Activated naive CD4-positive, alpha-beta T cell treated with anti-CD3 and anti-CD28 coated beads, Interleukin-2, amount 50 U/mL, for 24 hours (primary cell): ENCODE measurements at regions not wholly inside any gene's neighbourhood (a gene's known extent, or its start where the extent isn't known, plus 50 kb on each side); places are given as distances from the start of the nearest gene placed in this dataset.

Source experiments
- H3K27ac Mint-ChIP-seq: one replicate; pipeline ENCODE4 v1.8.0; 2021; ENCODE audit warnings: mild to moderate bottlenecking, mixed read lengths
- H3K27me3 Mint-ChIP-seq: one replicate; pipeline ENCODE4 v1.8.0; 2021; ENCODE audit warnings: mixed read lengths
- H3K36me3 Mint-ChIP-seq: one replicate; pipeline ENCODE4 v1.8.0; 2021; ENCODE audit warnings: mixed read lengths
- H3K4me1 Mint-ChIP-seq: one replicate; pipeline ENCODE4 v1.8.0; 2021; ENCODE audit warnings: mixed read lengths
- H3K4me3 Mint-ChIP-seq: one replicate; pipeline ENCODE4 v1.8.0; 2021; ENCODE audit warnings: mild to moderate bottlenecking, mixed read lengths
- H3K9me3 Mint-ChIP-seq: one replicate; pipeline ENCODE4 v1.8.0; 2021; ENCODE audit warnings: mixed read lengths

DNA sequence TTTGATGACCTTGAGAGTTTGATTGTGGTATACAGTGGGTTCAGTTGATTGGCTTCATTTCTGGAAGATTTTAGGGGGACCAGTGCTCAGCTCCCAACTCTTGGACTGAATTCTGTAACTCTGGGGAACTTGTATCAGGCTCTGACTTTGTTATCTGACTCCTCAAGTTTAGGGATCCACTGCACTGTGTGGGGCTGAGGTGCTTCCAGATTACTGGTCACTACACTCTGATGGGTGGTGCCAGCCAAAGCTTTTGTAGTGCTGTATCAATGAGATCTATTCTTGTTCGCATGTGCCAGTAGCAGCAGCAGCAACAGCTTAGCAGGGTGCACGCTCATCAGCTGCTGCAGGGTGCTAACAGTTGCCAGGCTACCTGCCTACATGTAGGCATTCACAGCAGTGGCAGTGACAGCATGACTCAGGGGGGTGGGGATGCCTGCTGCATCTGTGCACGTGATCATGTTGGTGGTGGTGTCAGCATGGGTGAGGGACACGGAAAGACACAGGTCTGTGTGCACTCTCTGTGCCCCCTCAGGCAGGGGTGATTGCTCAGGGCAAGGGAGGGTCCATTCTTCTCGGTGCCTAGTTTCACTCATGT lies 438.8 kb upstream of the SEMA6A start:
- no peak overlapping the region for H3K27ac Mint-ChIP-seq
- no peaks in the 10 kb centered on the region for H3K4me1 Mint-ChIP-seq

DNA sequence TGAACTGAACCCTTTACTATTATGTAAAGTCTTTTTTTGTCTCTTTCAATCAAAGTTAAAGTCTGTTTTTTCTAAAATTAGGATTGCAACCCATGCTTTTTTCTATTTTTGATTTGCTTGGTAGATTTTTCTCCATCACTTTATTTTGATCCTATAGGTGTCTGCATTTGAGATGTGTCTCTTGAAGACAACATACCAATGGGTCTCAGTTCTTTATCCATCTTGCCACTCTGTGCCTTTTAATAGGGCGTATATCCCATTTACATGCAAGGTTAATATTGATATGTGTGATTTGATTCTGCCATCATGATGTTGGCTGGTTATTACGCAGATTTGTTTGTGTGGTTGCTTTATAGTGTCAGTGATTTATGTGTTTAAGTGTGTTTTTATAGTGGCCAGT lies 436.0 kb upstream of the SEMA6A start:
- Mint-ChIP-seq H3K9me3 (peaks cover 21% of the 10 kb centered on the region), H3K4me1 (no peaks in the 10 kb centered on the region), H3K4me3 (no peak overlapping the region), H3K36me3 (no peaks in the 10 kb centered on the region), H3K27ac (no peak overlapping the region), H3K27me3 (no peaks in the 10 kb centered on the region)

More for the DNA sequence above, 438.8 kb upstream of the SEMA6A start:
- peaks cover 14% of the 10 kb centered on the region for H3K9me3 Mint-ChIP-seq
- no peaks in the 10 kb centered on the region for H3K36me3 Mint-ChIP-seq
- no peaks in the 10 kb centered on the region for H3K27me3 Mint-ChIP-seq
- no peak overlapping the region for H3K4me3 Mint-ChIP-seq

DNA sequence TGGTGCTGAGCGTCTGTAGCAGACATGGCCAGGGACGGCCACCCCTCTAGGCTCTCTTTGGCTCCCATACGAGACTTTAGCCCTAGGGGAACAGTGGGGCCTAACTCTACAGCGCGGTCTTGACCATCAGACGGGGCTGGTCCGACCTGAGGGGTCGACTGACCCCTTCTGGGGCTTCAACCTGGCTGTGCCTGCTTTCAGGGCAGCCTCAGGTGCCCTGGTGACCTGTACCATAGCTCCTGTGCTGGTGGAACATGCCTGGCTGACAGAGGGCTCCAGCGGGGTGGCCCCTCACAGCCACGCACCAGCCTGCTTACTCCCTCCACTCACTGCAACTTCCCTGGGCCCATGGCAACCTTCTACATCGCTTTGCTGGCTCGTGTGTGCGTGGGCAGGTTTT lies 423.4 kb upstream of the SEMA6A start:
- H3K4me3 Mint-ChIP-seq, result no peak overlapping the region
- no peaks in the 10 kb centered on the region for H3K4me1 Mint-ChIP-seq
- H3K36me3 Mint-ChIP-seq, result no peaks in the 10 kb centered on the region
- no peaks in the 10 kb centered on the region for H3K9me3 Mint-ChIP-seq
- no peak overlapping the region for H3K27ac Mint-ChIP-seq
- H3K27me3 Mint-ChIP-seq, result no peaks in the 10 kb centered on the region

DNA sequence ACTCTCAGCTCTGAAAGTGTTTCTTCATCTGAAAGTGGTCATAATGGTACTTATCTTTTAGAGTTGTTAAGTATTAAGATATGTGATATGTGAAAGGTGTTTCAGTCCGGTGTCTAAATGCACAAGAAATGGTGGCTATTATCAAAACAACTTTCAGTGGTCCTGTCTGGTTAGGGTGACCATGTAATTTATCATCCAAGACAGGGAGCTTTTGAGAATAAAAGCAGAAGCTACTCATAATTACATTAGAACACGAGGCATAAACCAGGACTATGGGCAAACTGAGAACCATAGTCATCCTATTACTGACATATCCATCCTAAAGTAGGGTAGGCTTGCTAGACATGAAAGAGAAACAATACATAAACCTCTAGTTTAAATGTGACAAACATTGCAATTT lies 418.1 kb upstream of the SEMA6A start:
- H3K36me3 Mint-ChIP-seq, result no peaks in the 10 kb centered on the region
- H3K27ac Mint-ChIP-seq, result no peak overlapping the region
- H3K9me3 Mint-ChIP-seq, result no peaks in the 10 kb centered on the region
- H3K4me1 Mint-ChIP-seq, result no peaks in the 10 kb centered on the region
- no peak overlapping the region for H3K4me3 Mint-ChIP-seq
- no peaks in the 10 kb centered on the region for H3K27me3 Mint-ChIP-seq

DNA sequence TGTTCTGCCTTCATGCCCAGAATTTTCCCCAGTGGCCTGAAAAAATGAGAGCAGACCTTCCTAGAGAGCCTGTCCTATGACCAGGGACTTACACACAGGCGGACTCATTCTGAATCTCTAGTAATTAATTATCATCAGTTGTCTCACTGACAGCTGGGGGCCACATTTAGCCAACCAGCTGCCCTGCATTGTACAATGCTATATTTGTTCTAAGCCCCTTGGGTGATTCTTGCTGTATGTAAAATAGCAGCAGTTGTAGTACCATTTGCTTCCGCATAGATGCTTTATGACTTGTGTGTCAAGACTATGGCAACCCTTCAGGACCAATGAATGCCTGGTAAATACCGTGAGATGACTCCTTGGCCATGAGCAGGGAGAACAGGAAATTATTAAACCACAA lies 415.4 kb upstream of the SEMA6A start:
- H3K4me1 Mint-ChIP-seq, result no peaks in the 10 kb centered on the region
- no peak overlapping the region for H3K27ac Mint-ChIP-seq
- no peaks in the 10 kb centered on the region for H3K36me3 Mint-ChIP-seq
- H3K9me3 Mint-ChIP-seq, result no peaks in the 10 kb centered on the region
- no peak overlapping the region for H3K4me3 Mint-ChIP-seq
- H3K27me3 Mint-ChIP-seq, result no peaks in the 10 kb centered on the region

DNA sequence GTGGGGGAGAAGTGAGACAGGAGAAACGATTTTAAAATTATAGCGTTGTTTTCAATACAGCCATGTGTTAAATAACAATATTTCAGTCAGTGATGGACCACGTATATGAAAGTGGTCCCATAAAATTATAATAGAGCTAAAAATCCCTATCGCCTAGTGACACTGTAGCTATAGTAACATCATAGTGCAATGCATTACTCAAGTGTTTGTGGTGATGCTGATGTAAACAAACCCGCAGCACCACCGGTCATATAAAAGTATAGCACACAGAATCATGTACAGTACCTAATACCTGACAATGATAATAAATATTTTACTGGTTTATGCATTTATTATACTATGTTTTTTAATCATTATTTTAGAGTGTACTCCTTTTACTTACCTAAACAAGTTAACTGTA lies 407.4 kb upstream of the SEMA6A start:
- no peaks in the 10 kb centered on the region for H3K36me3 Mint-ChIP-seq
- H3K4me3 Mint-ChIP-seq, result no peak overlapping the region
- H3K27ac Mint-ChIP-seq, result no peak overlapping the region
- H3K27me3 Mint-ChIP-seq, result peaks cover 1% of the 10 kb centered on the region
- peaks cover 3% of the 10 kb centered on the region for H3K9me3 Mint-ChIP-seq
- H3K4me1 Mint-ChIP-seq, result no peaks in the 10 kb centered on the region

DNA sequence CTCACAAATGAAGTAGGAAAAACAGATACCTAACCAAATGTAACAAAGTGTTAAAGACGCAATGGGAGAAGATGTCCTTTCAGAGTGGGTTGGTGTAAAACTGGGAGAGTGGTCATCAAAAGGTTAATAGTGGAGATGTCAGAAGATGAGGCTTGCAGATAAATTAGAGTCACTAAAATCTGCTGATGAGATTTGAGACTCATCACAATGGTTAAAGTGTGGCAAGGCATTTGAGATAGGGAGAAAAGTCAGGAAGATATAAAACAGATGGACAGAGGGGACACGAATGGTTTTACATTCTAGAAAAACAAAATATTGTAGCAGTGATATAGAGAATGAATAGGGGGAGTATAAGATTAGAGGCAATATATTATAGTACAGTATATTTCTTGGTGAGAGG lies 406.0 kb upstream of the SEMA6A start:
- peaks cover 1% of the 10 kb centered on the region for H3K27me3 Mint-ChIP-seq
- no peak overlapping the region for H3K27ac Mint-ChIP-seq
- no peaks in the 10 kb centered on the region for H3K4me1 Mint-ChIP-seq
- no peaks in the 10 kb centered on the region for H3K36me3 Mint-ChIP-seq
- H3K4me3 Mint-ChIP-seq, result no peak overlapping the region
- H3K9me3 Mint-ChIP-seq, result peaks cover 3% of the 10 kb centered on the region

DNA sequence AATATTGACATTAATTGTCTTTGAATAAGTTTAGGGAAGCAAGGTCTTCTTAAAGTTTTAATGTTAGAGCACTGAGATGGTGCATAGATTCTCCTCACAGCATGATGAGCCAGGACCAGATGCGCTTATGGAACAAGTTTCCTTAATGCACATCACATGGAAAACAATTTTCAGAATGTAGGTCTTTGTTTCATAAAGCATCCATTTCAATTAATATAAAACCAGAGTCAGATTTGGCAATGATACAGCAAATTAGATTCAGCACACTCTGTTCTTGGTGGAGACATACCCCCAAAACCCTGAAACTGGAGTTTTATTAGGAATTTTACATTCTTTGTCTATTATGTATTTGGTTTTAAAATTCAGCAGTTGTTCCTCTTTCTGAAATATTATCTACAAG lies 402.1 kb upstream of the SEMA6A start:
- Mint-ChIP-seq H3K27ac (no peak overlapping the region), H3K9me3 (peaks cover 3% of the 10 kb centered on the region), H3K4me3 (no peak overlapping the region), H3K4me1 (no peaks in the 10 kb centered on the region), H3K27me3 (peaks cover 1% of the 10 kb centered on the region), H3K36me3 (no peaks in the 10 kb centered on the region)

DNA sequence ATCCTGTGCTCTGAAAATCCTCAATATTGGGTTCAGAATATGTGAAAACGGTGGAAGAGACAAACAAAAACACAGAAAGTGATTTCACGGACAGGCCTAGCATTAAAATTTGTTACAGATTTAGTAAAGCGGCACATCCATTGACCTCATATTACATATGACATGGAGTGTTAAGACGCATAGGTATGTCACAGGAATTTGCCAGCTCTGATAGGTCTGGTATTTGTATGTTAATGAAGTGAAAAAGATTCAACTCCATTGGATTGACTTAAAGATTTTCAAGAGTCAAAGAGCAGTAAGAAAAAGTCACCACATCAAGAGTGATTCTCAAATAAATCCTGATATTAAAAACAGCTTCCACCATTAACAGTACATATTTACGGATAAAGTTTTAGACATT lies 396.5 kb upstream of the SEMA6A start:
- Mint-ChIP-seq H3K9me3 (no peaks in the 10 kb centered on the region), H3K4me3 (no peak overlapping the region), H3K27ac (no peak overlapping the region), H3K27me3 (no peaks in the 10 kb centered on the region), H3K4me1 (no peaks in the 10 kb centered on the region), H3K36me3 (no peaks in the 10 kb centered on the region)

DNA sequence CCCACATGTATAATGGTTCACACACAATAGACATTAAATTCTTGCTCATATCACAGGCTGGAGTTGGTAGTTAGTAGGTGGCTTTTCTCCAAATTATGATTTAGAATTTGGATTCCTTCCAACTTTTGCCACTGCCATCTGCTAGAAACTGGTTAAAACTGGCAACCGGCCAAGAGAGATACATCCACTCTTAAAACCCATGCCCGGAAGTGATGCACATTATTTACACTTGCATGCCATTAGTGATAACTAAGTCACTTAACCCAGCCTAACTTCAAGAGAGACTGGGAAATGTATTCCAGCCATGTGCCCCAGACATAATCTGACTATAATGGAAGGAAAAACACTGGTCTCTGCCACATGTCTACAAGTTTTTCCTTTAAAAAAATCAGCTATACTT lies 395.7 kb upstream of the SEMA6A start:
- Mint-ChIP-seq H3K9me3 (no peaks in the 10 kb centered on the region), H3K4me3 (no peak overlapping the region), H3K4me1 (no peaks in the 10 kb centered on the region), H3K36me3 (no peaks in the 10 kb centered on the region), H3K27me3 (no peaks in the 10 kb centered on the region), H3K27ac (no peak overlapping the region)

DNA sequence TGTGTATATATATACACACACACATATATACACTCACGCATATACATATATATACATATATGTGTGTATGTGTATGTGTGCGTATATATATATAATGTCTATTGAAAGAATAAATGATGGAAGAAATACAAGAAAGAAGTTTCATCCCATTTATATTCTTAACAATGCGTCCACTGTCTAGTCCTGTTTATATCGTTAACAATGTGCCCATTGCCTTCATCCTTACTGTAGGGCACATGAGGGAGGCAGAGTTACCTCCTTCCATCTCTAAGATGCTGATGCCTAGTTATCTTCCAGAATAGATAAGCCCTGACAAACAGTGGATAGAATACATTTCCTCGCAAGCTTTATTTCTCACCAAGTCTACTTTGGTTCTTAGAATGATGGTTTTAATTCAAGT lies 389.8 kb upstream of the SEMA6A start:
- Mint-ChIP-seq H3K27me3 (no peaks in the 10 kb centered on the region), H3K4me3 (no peak overlapping the region), H3K36me3 (no peaks in the 10 kb centered on the region), H3K4me1 (no peaks in the 10 kb centered on the region), H3K27ac (no peak overlapping the region), H3K9me3 (no peaks in the 10 kb centered on the region)

DNA sequence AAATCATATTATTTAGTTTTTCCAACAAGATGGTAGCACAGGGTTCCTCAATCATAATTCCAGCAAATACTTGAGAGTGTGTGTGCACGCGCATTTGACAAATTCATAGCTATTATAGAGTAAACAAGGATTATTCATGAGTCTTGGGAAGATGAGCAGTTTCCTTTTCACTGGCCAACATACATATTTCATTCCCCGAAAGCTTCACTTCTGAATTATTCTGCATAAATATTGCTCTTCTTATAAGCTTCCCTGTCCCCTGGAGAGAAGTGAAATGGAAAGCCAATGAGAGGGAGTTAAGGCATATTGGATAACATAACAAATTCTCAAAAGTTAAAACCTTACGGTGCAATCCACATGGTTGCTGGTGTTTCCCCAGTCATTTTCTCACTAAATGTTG lies 386.4 kb upstream of the SEMA6A start:
- H3K9me3 Mint-ChIP-seq, result no peaks in the 10 kb centered on the region

DNA sequence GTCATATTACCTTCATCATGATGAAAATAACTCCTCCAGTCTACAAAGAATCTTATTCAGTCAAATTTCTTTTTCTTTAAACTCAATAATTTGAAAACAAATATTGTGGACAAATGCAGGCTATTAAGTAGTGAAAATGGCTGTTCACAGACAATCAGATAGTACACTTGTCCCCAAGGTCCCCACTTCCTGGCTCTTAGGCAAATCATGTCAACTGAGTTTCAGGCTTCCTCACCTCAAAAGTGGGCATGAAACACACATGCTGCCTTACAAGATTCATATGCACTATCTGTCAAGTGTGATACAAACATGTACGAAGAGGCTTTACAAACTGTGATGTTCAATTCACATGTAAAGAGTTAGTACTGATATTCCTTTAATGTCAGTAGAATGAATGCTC lies 385.2 kb upstream of the SEMA6A start:
- Mint-ChIP-seq H3K9me3 (no peaks in the 10 kb centered on the region), H3K4me3 (no peak overlapping the region), H3K27ac (no peak overlapping the region), H3K27me3 (no peaks in the 10 kb centered on the region), H3K4me1 (no peaks in the 10 kb centered on the region), H3K36me3 (no peaks in the 10 kb centered on the region)

More for the DNA sequence above, 386.4 kb upstream of the SEMA6A start:
- no peaks in the 10 kb centered on the region for H3K27me3 Mint-ChIP-seq
- H3K36me3 Mint-ChIP-seq, result no peaks in the 10 kb centered on the region
- no peak overlapping the region for H3K27ac Mint-ChIP-seq
- no peak overlapping the region for H3K4me3 Mint-ChIP-seq
- H3K4me1 Mint-ChIP-seq, result no peaks in the 10 kb centered on the region

DNA sequence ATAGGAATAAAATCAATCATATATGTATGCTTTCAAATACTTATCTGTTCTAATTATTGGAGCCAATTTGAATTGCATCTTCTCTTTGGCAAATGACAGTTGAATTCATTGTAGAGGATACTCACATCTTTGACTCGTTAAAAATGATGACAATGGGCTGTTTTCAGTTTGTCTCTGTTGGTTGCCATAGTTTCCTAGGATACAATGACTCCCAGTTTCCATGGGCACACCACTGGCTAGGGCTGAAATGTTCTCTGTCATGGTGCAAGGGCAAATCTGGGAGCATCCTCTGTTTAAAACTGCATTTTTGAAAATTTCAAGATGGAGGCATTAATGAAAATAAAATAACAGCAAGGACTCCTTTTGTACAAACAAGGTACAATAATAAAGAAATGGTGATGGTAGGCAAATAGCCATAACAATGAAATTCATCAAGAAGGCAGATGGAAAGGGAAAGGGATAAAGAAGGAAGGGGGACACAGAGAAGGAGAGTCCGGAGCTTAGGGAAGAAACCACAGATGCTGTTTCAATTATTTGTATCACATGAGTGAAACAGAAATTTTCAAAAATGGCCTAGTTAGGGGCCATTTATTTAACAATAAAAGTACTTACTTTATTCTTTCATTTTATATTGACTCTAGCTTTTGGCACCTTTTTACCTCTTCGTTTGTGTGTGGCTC lies 378.8 kb upstream of the SEMA6A start:
- no peak overlapping the region for H3K4me3 Mint-ChIP-seq
- H3K36me3 Mint-ChIP-seq, result no peaks in the 10 kb centered on the region
- H3K4me1 Mint-ChIP-seq, result no peaks in the 10 kb centered on the region
- no peaks in the 10 kb centered on the region for H3K27me3 Mint-ChIP-seq
- no peak overlapping the region for H3K27ac Mint-ChIP-seq
- H3K9me3 Mint-ChIP-seq, result no peaks in the 10 kb centered on the region

DNA sequence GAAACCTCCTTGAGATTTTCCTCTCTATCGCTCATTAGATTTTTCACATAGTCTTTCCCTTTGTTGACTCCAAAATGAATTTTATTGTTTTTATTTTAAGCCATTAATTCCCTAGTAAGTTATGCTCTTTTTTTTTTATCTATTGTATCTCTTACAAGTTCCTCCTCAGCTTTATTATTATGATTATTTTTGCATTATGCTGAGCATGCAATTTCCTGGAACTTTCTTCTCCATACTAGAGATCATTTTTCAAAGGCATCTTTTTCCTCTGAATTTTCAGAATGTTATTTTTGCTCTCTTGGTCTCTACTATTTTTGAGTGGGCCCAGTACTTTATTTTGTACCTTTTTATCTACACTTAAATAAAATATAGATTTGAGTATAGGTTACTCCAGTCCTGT lies 376.6 kb upstream of the SEMA6A start:
- Mint-ChIP-seq H3K4me3 (no peak overlapping the region), H3K27me3 (no peaks in the 10 kb centered on the region), H3K27ac (no peak overlapping the region), H3K36me3 (no peaks in the 10 kb centered on the region), H3K9me3 (no peaks in the 10 kb centered on the region), H3K4me1 (no peaks in the 10 kb centered on the region)

DNA sequence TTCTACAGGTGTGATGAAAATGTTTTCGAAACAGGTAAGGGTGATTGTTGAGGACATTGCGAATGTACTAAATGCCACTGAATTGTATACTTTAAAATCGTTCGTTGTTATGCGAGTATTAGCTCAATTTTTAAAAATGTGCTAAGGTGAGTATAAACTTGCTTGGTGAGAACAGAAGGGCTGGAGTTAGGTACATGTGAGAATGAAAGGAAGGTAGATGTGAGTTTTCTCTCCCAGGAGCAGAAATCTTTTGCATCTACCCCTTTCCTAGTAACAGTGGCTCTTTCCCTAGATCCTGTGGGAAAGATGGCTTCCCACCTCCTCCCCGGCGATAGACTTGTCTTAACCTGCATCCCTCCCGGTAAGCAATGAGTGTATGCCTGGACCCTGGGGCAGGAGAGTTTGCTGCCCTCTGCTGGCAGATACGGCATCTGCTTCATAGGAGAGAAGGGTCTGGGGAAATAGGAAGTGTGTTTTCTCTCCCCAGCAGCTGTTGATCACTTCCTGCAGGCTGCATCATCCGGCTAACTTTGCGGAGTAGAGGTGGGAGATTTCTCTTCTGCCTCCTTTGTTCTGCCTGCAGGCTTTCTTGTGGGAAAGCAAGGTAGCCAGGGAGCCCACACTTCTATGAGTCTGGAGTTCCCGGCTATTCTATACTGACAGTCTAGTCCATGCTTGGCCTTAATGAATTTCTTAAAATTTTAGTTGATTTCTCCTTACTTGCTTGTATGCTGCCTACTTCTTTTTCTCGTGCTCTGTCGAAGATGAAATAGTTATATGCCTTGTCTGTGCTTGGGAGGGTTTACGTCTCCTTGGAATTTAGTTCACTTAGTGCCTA lies 373.3 kb upstream of the SEMA6A start:
- H3K4me1 Mint-ChIP-seq, result no peaks in the 10 kb centered on the region
- H3K9me3 Mint-ChIP-seq, result no peaks in the 10 kb centered on the region
- H3K27me3 Mint-ChIP-seq, result no peaks in the 10 kb centered on the region
- no peaks in the 10 kb centered on the region for H3K36me3 Mint-ChIP-seq
- H3K27ac Mint-ChIP-seq, result no peak overlapping the region
- H3K4me3 Mint-ChIP-seq, result no peak overlapping the region
